HEK293 (cell line): ENCODE measurements at regions not wholly inside any gene's neighbourhood (a gene's known extent, or its start where the extent isn't known, plus 50 kb on each side); places are given as distances from the start of the nearest gene placed in this dataset.

Experiments used
- CTCF ChIA-PET: fragments of 350-600 bp; formaldehyde crosslinking; extraction: SDS; loops from one replicate; lab custom pipeline; 2021; ENCODE audit warnings: antibody characterized with exemption; lab: Yijun Ruan, JAX
- POLR2A ChIA-PET: fragments of 300-600 bp; formaldehyde crosslinking; extraction: SDS; loops from one replicate; lab custom pipeline; 2020; ENCODE audit warnings: antibody characterized with exemption, inconsistent platforms; lab: Yijun Ruan, JAX
- H3K27ac ChIP-seq: fragments of 200-500 bp; sonication (Bioruptor generic); 2 replicates; pipeline ENCODE4 v1.5.1; 2014; ENCODE audit warnings: low read depth, low read length, control low read depth, inconsistent platforms; ENCODE audit errors: extremely low read depth
- H3K36me3 ChIP-seq, 2 experiments: fragments of 200-500 bp in 1 of 2; sonication (Bioruptor generic) in 1 of 2; 1 replicate in 1 of 2; 2 replicates in 1 of 2; pipeline ENCODE4 v1.5.1; 2014 to 2017; ENCODE audit warnings: inconsistent platforms in 2 of 2, low read length in 2 of 2; ENCODE audit not compliant: control insufficient read depth in 2 of 2, insufficient read depth in 1 of 2
- H3K4me1 ChIP-seq: fragments of 200-500 bp; sonication (Bioruptor generic); 2 replicates; pipeline ENCODE4 v1.5.1; 2014; ENCODE audit warnings: mild to moderate bottlenecking, low read length, inconsistent platforms; ENCODE audit not compliant: control insufficient read depth, insufficient read depth
- H3K4me3 ChIP-seq: 2 replicates; pipeline ENCODE4 v1.5.1; 2011; ENCODE audit warnings: low read depth, mild to moderate bottlenecking, control low read depth, low read length, moderate library complexity
- H3K9me3 ChIP-seq: fragments of 200-500 bp; sonication (Bioruptor generic); 2 replicates; pipeline ENCODE4 v1.5.1; 2014; ENCODE audit warnings: low read depth, low read length, inconsistent platforms; ENCODE audit not compliant: control insufficient read depth, insufficient read depth
- EGR2 ChIP-seq: fragments of 450-650 bp; formaldehyde crosslinking; IDR thresholded peaks from 2 replicates; pipeline ENCODE4 v1.5.1; 2016; ENCODE audit warnings: low read depth, missing biosample characterization, missing genetic modification characterization
- HOXC10 ChIP-seq: sonication (generic); formaldehyde crosslinking; IDR thresholded peaks from 2 replicates; pipeline ENCODE4 v1.8.1; 2023; ENCODE audit warnings: mild to moderate bottlenecking, missing genetic modification reagents
- HOXD13 ChIP-seq: sonication (generic); formaldehyde crosslinking; IDR thresholded peaks from 2 replicates; pipeline ENCODE4 v1.8.0; 2022; ENCODE audit warnings: missing genetic modification reagents, borderline replicate concordance
- KLF10 ChIP-seq: fragments of 450-650 bp; IDR thresholded peaks from 2 replicates; pipeline ENCODE4 v1.5.1; 2018; ENCODE audit warnings: missing biosample characterization, mild to moderate bottlenecking, missing genetic modification characterization
- MYNN ChIP-seq: fragments of 450-650 bp; formaldehyde crosslinking; IDR thresholded peaks from 2 replicates; pipeline ENCODE4 v1.5.1; 2016; ENCODE audit warnings: missing biosample characterization, missing genetic modification characterization, borderline replicate concordance
- SCRT1 ChIP-seq: fragments of 450-650 bp; formaldehyde crosslinking; IDR thresholded peaks from 2 replicates; pipeline ENCODE4 v1.5.1; 2016; ENCODE audit warnings: missing biosample characterization, missing genetic modification characterization, borderline replicate concordance
- SP2 ChIP-seq: fragments of 450-650 bp; formaldehyde crosslinking; IDR thresholded peaks from 2 replicates; pipeline ENCODE4 v1.5.1; 2016; ENCODE audit warnings: missing biosample characterization, missing genetic modification characterization
- TCF7L2 ChIP-seq: IDR thresholded peaks from 2 replicates; pipeline ENCODE4 v1.6.1; 2011; ENCODE audit warnings: low read depth, mild to moderate bottlenecking, inconsistent platforms, low read length, moderate library complexity, borderline replicate concordance
- YY1 ChIP-seq: fragments of 450-650 bp; formaldehyde crosslinking; IDR thresholded peaks from 2 replicates; pipeline ENCODE4 v1.5.1; 2018; ENCODE audit warnings: missing biosample characterization, missing genetic modification characterization
- ZBTB17 ChIP-seq: fragments of 450-650 bp; formaldehyde crosslinking; IDR thresholded peaks from 2 replicates; pipeline ENCODE4 v1.5.1; 2016; ENCODE audit warnings: missing biosample characterization, missing genetic modification characterization
- ZBTB20 ChIP-seq: fragments of 450-650 bp; formaldehyde crosslinking; IDR thresholded peaks from 2 replicates; pipeline ENCODE4 v1.5.1; 2016; ENCODE audit warnings: missing biosample characterization, missing genetic modification characterization
- ZBTB48 ChIP-seq: fragments of 450-650 bp; formaldehyde crosslinking; IDR thresholded peaks from 2 replicates; pipeline ENCODE4 v1.5.1; 2016; ENCODE audit warnings: missing biosample characterization, missing genetic modification characterization
- ZNF138 ChIP-seq: fragments of 450-650 bp; formaldehyde crosslinking; IDR thresholded peaks from 2 replicates; pipeline ENCODE4 v1.5.1; 2016; ENCODE audit warnings: missing biosample characterization, missing genetic modification characterization, borderline replicate concordance
- ZNF398 ChIP-seq: fragments of 450-650 bp; formaldehyde crosslinking; IDR thresholded peaks from 2 replicates; pipeline ENCODE4 v1.5.1; 2017; ENCODE audit warnings: missing biosample characterization, missing genetic modification characterization
- ZNF549 ChIP-seq: fragments of 450-650 bp; IDR thresholded peaks from 2 replicates; pipeline ENCODE4 v1.5.1; 2018; ENCODE audit warnings: missing biosample characterization, missing genetic modification characterization, mild to moderate bottlenecking, inconsistent platforms, moderate library complexity
- ZNF585B ChIP-seq: fragments of 450-650 bp; formaldehyde crosslinking; IDR thresholded peaks from 2 replicates; pipeline ENCODE4 v1.5.1; 2016; ENCODE audit warnings: missing biosample characterization, missing genetic modification characterization
- ZNF596 ChIP-seq: fragments of 450-650 bp; IDR thresholded peaks from 2 replicates; pipeline ENCODE4 v1.5.0; 2018; ENCODE audit warnings: missing biosample characterization, mild to moderate bottlenecking, missing genetic modification characterization, moderate library complexity
- ZNF621 ChIP-seq: fragments of 450-650 bp; formaldehyde crosslinking; IDR thresholded peaks from 2 replicates; pipeline ENCODE4 v1.5.1; 2017; ENCODE audit warnings: missing biosample characterization, missing genetic modification characterization
- ZNF707 ChIP-seq: fragments of 450-650 bp; formaldehyde crosslinking; IDR thresholded peaks from 2 replicates; pipeline ENCODE4 v1.5.1; 2016; ENCODE audit warnings: missing biosample characterization, missing genetic modification characterization
- ZNF792 ChIP-seq: fragments of 450-650 bp; formaldehyde crosslinking; IDR thresholded peaks from 2 replicates; pipeline ENCODE4 v1.5.1; 2016; ENCODE audit warnings: missing biosample characterization, missing genetic modification characterization
- TF ChIP-seq, protein P1 (sequence below): fragments of 450-650 bp; formaldehyde crosslinking; IDR thresholded peaks from 2 replicates; pipeline ENCODE4; 2016; ENCODE audit warnings: missing biosample characterization, missing genetic modification characterization
- TF ChIP-seq, protein P2 (sequence below): fragments of 450-650 bp; formaldehyde crosslinking; IDR thresholded peaks from 2 replicates; pipeline ENCODE4 v1.5.1; 2017; ENCODE audit warnings: missing biosample characterization, missing genetic modification characterization
- TF ChIP-seq, protein P3 (sequence below): fragments of 450-650 bp; formaldehyde crosslinking; conservative IDR thresholded peaks from 2 replicates; pipeline ENCODE4 v1.5.1; 2016; ENCODE audit warnings: low read depth, missing biosample characterization, missing genetic modification characterization

GRCh38 chr6:20302168-20302567 is 89.9 kb upstream of the MBOAT1 start:
- H3K4me3 ChIP-seq = no peak overlapping the region
- POLR2A ChIA-PET = no interaction called here
- no peak overlapping the region for H3K27ac ChIP-seq
- no peaks in the 10 kb centered on the region for H3K4me1 ChIP-seq
- H3K36me3 ChIP-seq = no peaks in the 10 kb centered on the region
- CTCF ChIA-PET = no interaction called here
- H3K9me3 ChIP-seq = no peaks in the 10 kb centered on the region
- TF ChIP-seq ZBTB17 (tag by site-specific recombination) (no peak), EGR2 (no peak), SCRT1 (tag by site-specific recombination) (no peak), YY1 (tag by site-specific recombination) (no peak), ZNF549 (tag by site-specific recombination) (no peak), ZNF585B (tag by site-specific recombination) (no peak), ZNF398 (tag by site-specific recombination) (no peak), MYNN (tag by site-specific recombination) (no peak), ZNF621 (tag by site-specific recombination) (no peak), ZBTB48 (tag by site-specific recombination) (no peak), HOXC10 (CRISPR knock-in tag) (no peak), ZNF707 (tag by site-specific recombination) (no peak), ZNF792 (tag by site-specific recombination) (no peak), ZNF138 (tag by site-specific recombination) (no peak)
- TF ChIP-seq, protein P1, sequence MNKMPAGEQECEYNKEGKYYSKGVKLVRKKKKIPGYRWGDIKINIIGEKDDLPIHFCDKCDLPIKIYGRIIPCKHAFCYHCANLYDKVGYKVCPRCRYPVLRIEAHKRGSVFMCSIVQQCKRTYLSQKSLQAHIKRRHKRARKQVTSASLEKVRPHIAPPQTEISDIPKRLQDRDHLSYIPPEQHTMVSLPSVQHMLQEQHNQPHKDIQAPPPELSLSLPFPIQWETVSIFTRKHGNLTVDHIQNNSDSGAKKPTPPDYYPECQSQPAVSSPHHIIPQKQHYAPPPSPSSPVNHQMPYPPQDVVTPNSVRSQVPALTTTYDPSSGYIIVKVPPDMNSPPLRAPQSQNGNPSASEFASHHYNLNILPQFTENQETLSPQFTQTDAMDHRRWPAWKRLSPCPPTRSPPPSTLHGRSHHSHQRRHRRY (tag by site-specific recombination) = no peak
- TF ChIP-seq, protein P2, sequence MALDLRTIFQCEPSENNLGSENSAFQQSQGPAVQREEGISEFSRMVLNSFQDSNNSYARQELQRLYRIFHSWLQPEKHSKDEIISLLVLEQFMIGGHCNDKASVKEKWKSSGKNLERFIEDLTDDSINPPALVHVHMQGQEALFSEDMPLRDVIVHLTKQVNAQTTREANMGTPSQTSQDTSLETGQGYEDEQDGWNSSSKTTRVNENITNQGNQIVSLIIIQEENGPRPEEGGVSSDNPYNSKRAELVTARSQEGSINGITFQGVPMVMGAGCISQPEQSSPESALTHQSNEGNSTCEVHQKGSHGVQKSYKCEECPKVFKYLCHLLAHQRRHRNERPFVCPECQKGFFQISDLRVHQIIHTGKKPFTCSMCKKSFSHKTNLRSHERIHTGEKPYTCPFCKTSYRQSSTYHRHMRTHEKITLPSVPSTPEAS = no peak

DNA sequence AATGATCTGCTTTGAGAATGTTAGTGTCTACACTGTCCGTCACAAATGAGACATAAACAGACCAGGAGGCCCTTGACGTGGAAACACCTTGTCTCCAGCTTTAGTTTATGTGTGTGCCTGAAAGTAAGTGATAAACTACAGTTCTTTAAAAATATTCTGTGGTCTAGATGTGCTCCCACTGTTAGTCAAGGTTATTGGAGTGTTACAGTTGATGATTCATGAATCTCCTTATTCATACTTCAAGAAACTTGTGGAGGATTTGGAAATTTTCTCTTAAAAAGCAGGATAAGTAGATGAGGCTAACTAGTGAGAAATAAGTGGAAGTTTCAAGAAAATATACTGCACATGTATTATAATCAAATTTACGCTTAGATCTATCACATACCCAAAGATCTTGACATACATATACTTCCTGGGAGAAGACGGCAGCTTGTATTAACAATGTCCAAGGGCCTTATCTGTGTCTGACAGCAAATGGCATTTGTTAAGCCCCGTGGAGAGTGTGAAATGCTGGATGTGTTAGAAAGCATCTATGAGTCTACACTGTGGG is 90.5 kb upstream of the MBOAT1 start:
- H3K36me3 ChIP-seq = no peaks in the 10 kb centered on the region
- POLR2A ChIA-PET = no interaction called here
- no peak overlapping the region for H3K4me3 ChIP-seq
- TF ChIP-seq ZNF792 (tag by site-specific recombination) (no peak), TCF7L2 (no peak), SP2 (tag by site-specific recombination) (no peak), SCRT1 (tag by site-specific recombination) (no peak), KLF10 (no peak), ZBTB20 (tag by site-specific recombination) (no peak), HOXD13 (CRISPR knock-in tag) (no peak), ZNF596 (tag by site-specific recombination) (no peak)
- TF ChIP-seq, protein P3, sequence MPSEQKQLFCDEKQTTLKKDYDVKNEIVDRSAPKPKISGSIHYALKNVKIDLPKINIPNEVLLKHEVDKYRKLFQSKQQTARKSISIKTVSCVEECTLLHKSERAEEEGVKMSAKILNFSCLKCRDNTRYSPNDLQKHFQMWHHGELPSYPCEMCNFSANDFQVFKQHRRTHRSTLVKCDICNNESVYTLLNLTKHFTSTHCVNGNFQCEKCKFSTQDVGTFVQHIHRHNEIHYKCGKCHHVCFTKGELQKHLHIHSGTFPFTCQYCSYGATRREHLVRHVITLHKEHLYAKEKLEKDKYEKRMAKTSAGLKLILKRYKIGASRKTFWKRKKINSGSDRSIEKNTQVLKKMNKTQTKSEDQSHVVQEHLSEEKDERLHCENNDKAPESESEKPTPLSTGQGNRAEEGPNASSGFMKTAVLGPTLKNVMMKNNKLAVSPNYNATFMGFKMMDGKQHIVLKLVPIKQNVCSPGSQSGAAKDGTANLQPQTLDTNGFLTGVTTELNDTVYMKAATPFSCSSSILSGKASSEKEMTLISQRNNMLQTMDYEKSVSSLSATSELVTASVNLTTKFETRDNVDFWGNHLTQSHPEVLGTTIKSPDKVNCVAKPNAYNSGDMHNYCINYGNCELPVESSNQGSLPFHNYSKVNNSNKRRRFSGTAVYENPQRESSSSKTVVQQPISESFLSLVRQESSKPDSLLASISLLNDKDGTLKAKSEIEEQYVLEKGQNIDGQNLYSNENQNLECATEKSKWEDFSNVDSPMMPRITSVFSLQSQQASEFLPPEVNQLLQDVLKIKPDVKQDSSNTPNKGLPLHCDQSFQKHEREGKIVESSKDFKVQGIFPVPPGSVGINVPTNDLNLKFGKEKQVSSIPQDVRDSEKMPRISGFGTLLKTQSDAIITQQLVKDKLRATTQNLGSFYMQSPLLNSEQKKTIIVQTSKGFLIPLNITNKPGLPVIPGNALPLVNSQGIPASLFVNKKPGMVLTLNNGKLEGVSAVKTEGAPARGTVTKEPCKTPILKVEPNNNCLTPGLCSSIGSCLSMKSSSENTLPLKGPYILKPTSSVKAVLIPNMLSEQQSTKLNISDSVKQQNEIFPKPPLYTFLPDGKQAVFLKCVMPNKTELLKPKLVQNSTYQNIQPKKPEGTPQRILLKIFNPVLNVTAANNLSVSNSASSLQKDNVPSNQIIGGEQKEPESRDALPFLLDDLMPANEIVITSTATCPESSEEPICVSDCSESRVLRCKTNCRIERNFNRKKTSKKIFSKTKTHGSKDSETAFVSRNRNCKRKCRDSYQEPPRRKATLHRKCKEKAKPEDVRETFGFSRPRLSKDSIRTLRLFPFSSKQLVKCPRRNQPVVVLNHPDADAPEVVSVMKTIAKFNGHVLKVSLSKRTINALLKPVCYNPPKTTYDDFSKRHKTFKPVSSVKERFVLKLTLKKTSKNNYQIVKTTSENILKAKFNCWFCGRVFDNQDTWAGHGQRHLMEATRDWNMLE (tag by site-specific recombination) = no peak
- H3K4me1 ChIP-seq = no peaks in the 10 kb centered on the region
- no peak overlapping the region for H3K27ac ChIP-seq
- CTCF ChIA-PET = no interaction called here
- H3K9me3 ChIP-seq = no peaks in the 10 kb centered on the region
